ENCODE measurements at regions not wholly inside any gene's neighbourhood (a gene's known extent, or its start where the extent isn't known, plus 50 kb on each side); places are given as distances from the start of the nearest gene placed in this dataset.

GRCh38 chr21:29430576-29430975 lies 131.9 kb downstream of the BACH1 start:
- DNase-seq (ENCODE audit: low read depth, low spot score) (no peak), FAIRE-seq (no peak), ATAC-seq (no peak)
- Histone ChIP-seq H3K4me1 (ENCODE audit: control insufficient read depth, insufficient read depth, low read length) (no peaks in the 10 kb centered on the region), H3K4me3 (no peak overlapping the region), H3K4me2 (ENCODE audit: control insufficient read depth, insufficient read depth) (no peak overlapping the region), H3K9ac (ENCODE audit: control insufficient read depth, insufficient read depth, low read length) (no peak overlapping the region), H2AFZ (ENCODE audit: control insufficient read depth, low read depth, low read length) (no peak overlapping the region), H3K27me3 (replicated peaks in 1 of 2; ENCODE audit: control insufficient read depth in 2 of 2, insufficient read depth in 2 of 2, low read length in 1 of 2) (no peaks in the 10 kb centered on the region), H3K36me3 (ENCODE audit: control insufficient read depth in 2 of 2, insufficient read depth in 2 of 2, low read length in 1 of 2) (no peaks in the 10 kb centered on the region), H3K9me3 (replicated peaks; ENCODE audit: control insufficient read depth, insufficient read depth, low read length) (no peaks in the 10 kb centered on the region), H4K20me1 (ENCODE audit: control insufficient read depth, insufficient read depth) (no peaks in the 10 kb centered on the region), H3K27ac (ENCODE audit: control insufficient read depth, insufficient read depth) (no peak overlapping the region), H3K79me2 (ENCODE audit: control insufficient read depth, insufficient read depth, low read length) (no peaks in the 10 kb centered on the region)
- ChIA-PET RAD21 (ENCODE audit: unreplicated experiment) (no interaction called here), SMC1A (ENCODE audit: uncharacterized antibody, unreplicated experiment) (no interaction called here), CTCF (no interaction called here), POLR2A (interaction anchor here (0.8 kb wide), 1 partner anchor 52 kb away, joined by 3 read pairs; no protein-coding TSS in a partner anchor)
- no TSS peak for BruUV-seq (replicated peaks)
- intact Hi-C loops (cut with micrococcal nuclease; ENCODE audit: unreplicated experiment) (no loop called here), in situ Hi-C loops (cut with MboI) (no loop called here)
- 86% methylated on average over 7 of the region's 7 CpGs for WGBS (ENCODE audit: insufficient coverage, insufficient replicate concordance, low lambda C conversion rate, missing lambda C conversion rate)
- no peak for TF ChIP-seq BCL11A (IDR thresholded peaks at IDR 0.05; ENCODE audit: low read depth, low read length)
- TF ChIP-seq PAX8 (IDR thresholded peaks at IDR 0.05): no peak
- no peak for TF ChIP-seq MXI1 (IDR thresholded peaks at IDR 0.05; ENCODE audit: low read depth, low read length)
- no peak for TF ChIP-seq MLLT1 (IDR thresholded peaks at IDR 0.05)
- no peak for TF ChIP-seq ZZZ3 (IDR thresholded peaks at IDR 0.05; ENCODE audit: control insufficient read depth, insufficient read length, low read depth)
- TF ChIP-seq RCOR1 (conservative IDR thresholded peaks at IDR 0.05; ENCODE audit: low read depth, low read length): no peak
- no peak for TF ChIP-seq HCFC1 (IDR thresholded peaks at IDR 0.05; ENCODE audit: low read length)
- TF ChIP-seq NRF1 (conservative IDR thresholded peaks at IDR 0.05; ENCODE audit: low read depth, low read length): no peak
- TF ChIP-seq BRCA1 (IDR thresholded peaks at IDR 0.05; ENCODE audit: low read depth, low read length): no peak
- TF ChIP-seq ZNF622 (IDR thresholded peaks at IDR 0.05): no peak
- TF ChIP-seq USF2 (IDR thresholded peaks at IDR 0.05; ENCODE audit: borderline replicate concordance, low read depth, low read length): no peak
- no peak for TF ChIP-seq GABPA (IDR thresholded peaks at IDR 0.05; ENCODE audit: low read depth)
- TF ChIP-seq ZSCAN29 (IDR thresholded peaks at IDR 0.05): no peak
- no peak for TF ChIP-seq POLR2AphosphoS5 (IDR thresholded peaks at IDR 0.05; ENCODE audit: low read length)
- TF ChIP-seq NR2F1 (conservative IDR thresholded peaks at IDR 0.05): no peak
